ENCODE measurements at regions not wholly inside any gene's neighbourhood (a gene's known extent, or its start where the extent isn't known, plus 50 kb on each side); places are given as distances from the start of the nearest gene placed in this dataset.

DNA sequence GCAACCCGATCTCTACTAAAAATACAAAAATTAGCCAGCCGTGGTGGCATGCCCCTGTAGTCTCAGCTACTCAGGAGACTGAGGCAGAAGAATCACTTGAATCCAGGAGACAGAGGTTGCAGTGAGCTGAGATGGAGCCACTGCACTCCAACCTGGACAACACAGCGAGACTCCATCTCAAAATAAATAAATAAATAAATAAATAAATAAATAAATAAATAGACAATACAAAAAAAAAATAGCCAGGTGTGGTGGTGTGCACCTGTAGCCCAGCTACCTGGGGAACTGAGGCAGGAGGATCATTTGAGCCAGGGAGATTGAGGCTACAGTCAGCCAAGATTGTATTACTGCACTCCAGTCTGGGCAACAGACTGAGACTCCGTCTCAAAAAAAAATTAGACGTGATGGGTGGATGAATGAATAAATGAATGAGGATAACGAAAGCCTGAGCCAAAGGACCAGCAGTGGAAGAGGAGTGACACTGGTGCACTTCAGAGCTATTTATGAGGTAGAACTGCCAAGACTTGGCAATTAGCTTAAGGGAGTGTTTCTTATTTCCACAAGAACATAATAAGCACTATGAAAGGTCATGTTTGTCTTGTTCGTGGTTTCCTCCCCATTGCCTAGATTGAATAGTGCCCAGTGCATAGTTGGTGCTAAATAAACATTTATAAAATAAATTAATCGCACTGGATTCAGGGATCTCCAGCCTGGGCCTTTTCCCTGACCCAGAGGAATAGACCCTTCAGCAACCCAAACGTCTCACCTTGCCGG lies 232.2 kb downstream of the IDS start:
- DNase-seq = no peak

GRCh38 chrX:149267878-149268813 lies 237.0 kb downstream of the IDS start:
- no peak for DNase-seq

GRCh38 chrX:149262086-149262485 lies 243.0 kb downstream of the IDS start:
- no peak for DNase-seq

DNA sequence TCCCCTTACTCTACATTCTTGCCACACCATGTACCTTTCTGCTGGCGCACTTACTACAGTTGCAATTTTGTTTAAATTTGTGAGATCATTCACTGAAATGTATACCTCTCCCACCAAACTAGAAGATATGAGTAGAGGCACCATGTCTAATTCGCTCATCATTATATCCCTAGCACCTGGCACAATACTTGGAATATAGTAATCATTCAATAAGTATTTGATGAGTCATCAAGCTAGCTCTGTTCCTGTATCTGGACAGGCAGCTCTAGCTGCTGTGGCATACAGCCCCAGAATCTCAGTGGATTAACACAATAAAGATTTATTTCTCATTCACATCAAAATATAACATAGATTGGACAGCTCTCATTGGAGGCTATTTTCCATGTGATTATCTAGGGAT lies 245.9 kb downstream of the IDS start:
- DNase-seq = no peak

DNA sequence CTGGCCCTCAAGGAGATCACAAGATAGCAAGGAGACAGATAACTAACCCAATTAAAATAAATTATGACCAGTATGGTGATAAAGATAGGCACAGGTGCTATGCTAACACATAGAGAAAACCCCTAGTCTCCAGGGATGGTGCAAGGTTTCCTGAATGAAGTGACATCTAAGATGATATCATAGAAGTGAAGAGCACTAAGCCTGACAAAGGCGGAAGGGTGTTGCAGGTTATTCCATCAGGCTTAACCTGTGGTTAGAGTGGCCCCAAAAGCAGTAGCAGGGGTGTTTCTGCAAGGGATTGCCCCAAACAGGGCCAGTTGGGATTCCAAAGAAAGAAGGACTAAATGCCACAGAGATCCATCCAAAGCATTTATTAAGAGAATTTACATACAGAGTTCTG lies 249.2 kb downstream of the IDS start:
- DNase-seq = no peak

DNA sequence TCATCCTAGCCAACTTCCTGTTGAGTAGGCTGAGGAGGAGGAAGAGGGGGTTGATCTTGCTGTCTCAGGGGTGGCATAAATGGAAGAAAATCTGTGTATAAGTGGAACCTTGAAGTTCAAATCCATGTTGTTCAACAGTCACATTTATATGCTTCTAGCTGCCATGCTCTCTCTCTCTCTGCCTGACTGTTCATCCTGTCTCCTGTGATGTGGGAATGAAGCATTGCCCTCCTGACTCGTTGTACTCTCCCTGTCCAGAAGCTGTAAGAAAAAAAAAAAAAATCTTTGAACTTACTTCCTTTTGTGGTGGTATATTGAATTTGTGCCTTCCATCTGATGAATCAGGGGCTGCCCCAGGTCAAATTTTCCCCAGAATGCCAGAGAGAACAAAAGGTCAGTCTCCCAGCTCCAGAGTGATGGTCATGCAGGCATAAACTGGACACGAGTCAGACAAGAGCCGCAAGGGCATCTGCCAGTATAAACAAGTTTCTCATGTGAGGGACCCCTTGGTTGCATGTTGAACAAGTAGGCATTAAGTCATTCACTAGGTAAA lies 257.0 kb downstream of the IDS start:
- DNase-seq = no peak

GRCh38 chrX:149230689-149231088 lies 274.4 kb downstream of the IDS start:
- DNase-seq = no peak

DNA sequence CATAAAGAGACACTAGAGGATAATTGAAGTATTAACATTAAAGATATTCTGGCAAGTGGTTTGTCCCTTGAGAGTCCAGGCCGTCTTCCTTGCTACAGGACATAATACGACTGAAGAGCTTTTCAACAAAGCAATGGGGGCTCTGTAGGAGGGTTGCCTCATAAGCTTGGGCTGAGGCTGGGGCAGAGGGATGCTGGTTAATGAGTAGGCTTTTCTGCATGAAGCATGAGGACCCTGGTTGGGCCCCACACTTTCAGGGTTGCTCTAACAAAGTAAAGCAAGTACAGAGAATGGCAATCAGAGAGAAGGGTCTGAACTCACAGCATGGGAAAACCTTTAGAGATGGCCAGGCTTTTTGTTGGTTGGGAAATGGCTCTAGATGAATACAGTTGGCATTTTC lies 281.3 kb downstream of the IDS start:
- DNase-seq = no peak

GRCh38 chrX:149222040-149222439 lies 283.1 kb downstream of the IDS start:
- no peak for DNase-seq

DNA sequence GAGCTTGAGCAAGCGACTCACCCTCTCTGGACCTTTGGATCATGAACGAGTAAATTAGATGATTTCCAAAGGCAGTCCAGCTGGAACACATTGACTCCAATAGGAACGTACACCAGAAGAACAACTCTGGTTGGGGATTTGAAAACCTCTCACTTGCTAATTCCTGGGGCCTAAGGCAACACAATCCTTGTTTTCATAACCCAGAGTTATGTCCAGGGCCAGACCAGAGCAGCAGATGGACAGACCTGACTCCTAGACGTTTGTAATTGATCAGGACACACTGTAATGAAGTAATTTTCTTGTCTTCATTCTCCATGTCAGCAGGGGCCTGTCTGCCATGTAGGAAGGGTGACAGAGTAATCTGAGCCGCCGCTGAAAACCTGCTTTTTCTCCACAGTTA lies 283.9 kb downstream of the IDS start:
- DNase-seq = no peak

DNA sequence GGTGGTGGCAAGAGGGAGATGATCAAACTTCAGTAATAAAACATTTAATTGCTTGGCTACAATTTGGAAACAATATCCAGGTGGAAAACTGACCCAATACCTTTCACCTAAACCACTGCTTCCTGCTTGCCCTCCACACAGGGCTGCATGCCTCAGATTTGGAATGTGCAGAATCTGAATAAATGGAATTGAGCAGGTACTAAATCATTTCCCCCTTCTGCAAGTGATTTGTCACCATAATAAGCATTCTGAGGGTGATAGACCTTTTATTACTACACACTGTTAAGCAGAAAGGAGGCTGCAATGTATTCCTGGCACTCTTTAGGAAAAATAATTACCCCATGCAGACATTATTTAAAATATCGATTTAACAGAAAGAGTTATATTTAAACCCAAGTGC lies 291.8 kb downstream of the IDS start:
- no peak for DNase-seq

DNA sequence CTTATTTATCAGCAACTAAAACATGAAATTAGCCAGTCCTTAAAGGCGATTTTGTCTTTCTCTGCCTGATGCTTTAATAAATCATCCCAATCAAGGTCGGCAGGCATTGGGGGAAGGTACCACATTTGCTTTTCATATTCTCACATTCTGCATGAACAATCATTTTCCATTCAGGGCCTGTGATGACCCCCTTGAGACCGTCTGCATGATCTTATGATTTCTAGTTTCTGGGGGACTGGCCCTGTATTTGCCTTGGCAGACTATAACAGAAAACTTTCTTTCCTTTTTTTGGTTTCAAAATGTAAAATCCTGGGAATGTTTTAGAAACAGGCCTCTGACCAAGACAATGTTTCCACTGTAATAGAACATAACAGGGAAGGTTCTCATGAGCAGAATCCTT lies 296.8 kb downstream of the IDS start:
- no peak for DNase-seq

GRCh38 chrX:149207518-149207917 lies 297.6 kb downstream of the IDS start:
- DNase-seq = no peak

DNA sequence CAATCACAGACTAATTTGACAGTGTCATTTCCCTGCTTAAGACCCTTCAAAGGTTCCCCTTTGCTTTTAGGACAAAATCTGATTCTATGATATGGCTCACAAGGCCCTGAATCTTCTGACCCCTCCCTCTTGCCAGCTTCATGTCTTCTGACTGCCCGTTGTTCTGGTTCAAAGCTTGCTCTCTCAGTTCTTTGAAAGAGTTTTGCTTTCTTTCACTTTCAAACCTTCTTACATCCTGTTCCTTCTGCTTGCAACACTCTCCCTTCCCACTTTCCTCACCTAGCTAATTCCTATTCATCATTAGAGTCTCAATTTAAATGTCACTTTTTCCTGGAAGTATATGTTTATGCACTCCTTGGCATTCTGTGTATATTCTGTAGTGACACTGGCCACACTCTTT lies 299.2 kb downstream of the IDS start:
- no peak for DNase-seq

- no peak for DNase-seq
Measured at GRCh38 chrX:149205081-149205480, 300.0 kb downstream of the IDS start.

DNA sequence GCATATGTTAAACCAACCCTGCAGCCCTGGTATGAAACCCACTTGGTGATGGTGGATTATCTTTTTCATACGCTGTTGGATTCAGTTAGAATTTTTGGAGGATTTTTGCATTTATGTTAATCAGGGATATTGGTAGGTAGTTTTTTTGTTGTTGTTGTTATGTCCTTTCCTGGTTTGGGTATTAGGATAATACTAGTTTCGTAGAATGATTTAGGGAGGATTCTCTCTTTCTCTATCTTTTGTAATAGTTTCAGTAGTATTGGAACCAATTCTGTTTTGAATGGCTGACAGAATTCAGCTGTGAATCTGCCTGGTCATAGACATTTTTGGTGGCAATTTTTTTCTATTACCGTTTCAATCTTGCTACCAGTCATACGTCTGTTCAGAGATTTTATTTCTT lies 305.4 kb downstream of the IDS start:
- no peak for DNase-seq

GRCh38 chrX:149198980-149199732 lies 305.9 kb downstream of the IDS start:
- no peak for DNase-seq

GRCh38 chrX:149185087-149185486 lies 320.0 kb downstream of the IDS start:
- no peak for DNase-seq

DNA sequence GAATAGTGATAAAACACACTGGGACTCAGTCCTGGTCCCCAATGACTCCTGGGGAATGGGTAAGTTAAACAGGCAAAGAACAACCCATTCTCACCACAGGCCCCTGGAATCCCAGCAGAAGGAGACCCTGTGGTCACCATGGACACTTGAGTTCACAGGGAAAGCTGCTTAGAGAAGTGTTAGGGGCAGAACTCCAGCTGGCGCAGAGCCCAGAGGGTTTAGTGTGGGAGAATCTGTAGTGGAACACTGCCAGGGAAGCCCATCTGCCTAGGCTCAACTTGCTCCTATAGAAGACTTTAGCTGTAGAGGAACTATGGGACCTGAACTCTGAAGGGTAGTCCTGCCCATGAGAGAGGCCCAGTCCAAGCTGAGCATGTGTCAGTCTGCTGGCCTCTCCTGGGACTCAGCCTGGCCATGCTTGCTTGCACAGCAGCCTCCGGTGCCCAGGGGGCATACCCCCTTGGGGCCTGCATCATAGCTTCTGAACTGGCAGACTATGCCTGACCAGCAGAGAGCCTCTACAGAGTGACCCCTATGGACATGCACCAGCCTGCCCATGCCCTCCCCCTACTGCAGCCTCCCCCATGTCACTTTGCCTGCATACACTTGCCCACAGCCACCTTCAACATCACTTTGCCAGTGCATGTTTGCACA lies 343.5 kb downstream of the IDS start:
- DNase-seq = no peak

GRCh38 chrX:149157976-149158375 lies 347.1 kb downstream of the IDS start:
- no peak for DNase-seq

GRCh38 chrX:149152941-149153340 lies 352.2 kb downstream of the IDS start:
- no peak for DNase-seq
